ENCODE measurements at regions not wholly inside any gene's neighbourhood (a gene's known extent, or its start where the extent isn't known, plus 50 kb on each side); places are given as distances from the start of the nearest gene placed in this dataset.

DNA sequence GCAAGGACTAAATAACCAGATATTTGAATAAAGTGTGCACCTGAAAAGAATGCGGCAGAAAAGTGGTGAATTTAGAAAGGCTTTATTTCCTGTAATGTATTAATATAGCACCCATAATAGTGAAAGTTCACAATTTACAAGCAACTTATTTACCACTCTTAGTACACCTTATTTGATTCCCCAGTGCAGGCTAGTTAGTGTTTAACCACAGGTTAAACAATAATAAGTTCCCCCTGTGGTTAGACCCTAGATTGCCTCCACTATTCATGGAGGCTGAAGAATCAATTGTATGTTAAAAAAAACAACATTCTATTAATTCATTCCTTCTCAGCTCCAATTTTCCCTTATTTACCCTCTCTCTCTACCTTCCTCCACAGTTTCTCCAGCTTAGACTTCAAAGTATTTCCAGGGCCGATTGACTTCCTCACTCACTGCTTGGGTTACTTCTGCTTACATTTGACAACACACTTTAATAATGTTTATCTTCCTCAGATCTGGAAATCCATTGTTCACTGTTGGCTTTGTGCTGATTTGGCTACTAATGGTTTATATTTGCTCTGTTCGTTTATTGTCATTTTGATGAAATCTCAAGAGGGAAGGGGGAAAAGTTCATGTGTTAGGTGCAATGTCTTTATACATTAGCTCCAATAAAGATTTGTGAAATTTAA, 796.3 kb downstream of the BRINP3 start:
- TF ChIP-seq CTCF (IDR thresholded peaks at IDR 0.05; ENCODE audit: control extremely low read depth, extremely low read depth), result no peak
- peak in 1 of 3 donors; percentile 15 for DNase-seq
- WGBS, 2 donors, result 34 to 48% methylated on average over 3 of the region's 3 CpGs

DNA sequence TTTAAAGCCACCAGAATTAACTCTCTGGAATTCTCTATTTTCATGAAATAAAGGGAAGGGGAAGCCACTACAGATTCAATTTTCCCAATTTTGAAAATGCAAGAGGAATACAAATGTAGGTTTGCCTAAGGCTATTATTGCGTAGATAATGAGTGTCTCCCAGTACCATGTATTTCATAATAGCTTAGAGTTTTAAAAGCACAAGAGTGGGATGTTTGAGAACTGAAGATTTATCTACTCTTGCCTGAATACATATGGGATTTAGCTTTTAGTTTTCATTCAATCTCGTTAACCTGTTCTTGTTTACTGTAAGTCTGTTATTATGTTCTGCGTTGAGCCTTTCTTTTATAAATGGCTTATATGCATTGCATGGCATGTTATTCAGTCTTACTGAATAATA, 795.1 kb downstream of the BRINP3 start:
- ATAC-seq (ENCODE audit: insufficient read depth, low FRiP score) (no peak), DNase-seq (no peak)
- no peak for TF ChIP-seq CTCF (IDR thresholded peaks at IDR 0.05; ENCODE audit: control extremely low read depth, extremely low read depth)
- Histone ChIP-seq H3K9me3 (ENCODE audit: control insufficient read depth in 4 of 4, insufficient read depth in 3 of 4, low read length in 3 of 4) (no peaks in the 10 kb centered on the region), H3K4me1 (ENCODE audit: control insufficient read depth in 5 of 5, insufficient read depth in 5 of 5, low read length in 5 of 5) (no peaks in the 10 kb centered on the region), H3K9ac (ENCODE audit: insufficient read depth in 1 of 2, low read length in 2 of 2) (no peak overlapping the region), H3K27ac (ENCODE audit: low read depth in 1 of 2, low read length in 1 of 2) (no peak overlapping the region), H3K4me3 (no peak overlapping the region), H3K36me3 (ENCODE audit: control insufficient read depth in 4 of 4, insufficient read depth in 4 of 4, low read length in 4 of 4) (no peaks in the 10 kb centered on the region), H3K27me3 (ENCODE audit: control insufficient read depth in 3 of 3, insufficient read depth in 3 of 3, low read length in 2 of 3) (no peaks in the 10 kb centered on the region)
- WGBS, 2 donors, result 83 to 86% methylated on average over 3 of the region's 3 CpGs

More for the DNA sequence above, 796.3 kb downstream of the BRINP3 start:
- Histone ChIP-seq H3K4me3 (no peak overlapping the region), H3K27ac (ENCODE audit: low read depth in 1 of 2, low read length in 1 of 2) (no peak overlapping the region), H3K9ac (ENCODE audit: insufficient read depth in 1 of 2, low read length in 2 of 2) (no peak overlapping the region), H3K27me3 (ENCODE audit: control insufficient read depth in 3 of 3, insufficient read depth in 3 of 3, low read length in 2 of 3) (no peaks in the 10 kb centered on the region), H3K9me3 (ENCODE audit: control insufficient read depth in 4 of 4, insufficient read depth in 3 of 4, low read length in 3 of 4) (no peaks in the 10 kb centered on the region), H3K36me3 (ENCODE audit: control insufficient read depth in 4 of 4, insufficient read depth in 4 of 4, low read length in 4 of 4) (no peaks in the 10 kb centered on the region), H3K4me1 (ENCODE audit: control insufficient read depth in 5 of 5, insufficient read depth in 5 of 5, low read length in 5 of 5) (no peaks in the 10 kb centered on the region)
- no peak for ATAC-seq (ENCODE audit: insufficient read depth, low FRiP score)

DNA sequence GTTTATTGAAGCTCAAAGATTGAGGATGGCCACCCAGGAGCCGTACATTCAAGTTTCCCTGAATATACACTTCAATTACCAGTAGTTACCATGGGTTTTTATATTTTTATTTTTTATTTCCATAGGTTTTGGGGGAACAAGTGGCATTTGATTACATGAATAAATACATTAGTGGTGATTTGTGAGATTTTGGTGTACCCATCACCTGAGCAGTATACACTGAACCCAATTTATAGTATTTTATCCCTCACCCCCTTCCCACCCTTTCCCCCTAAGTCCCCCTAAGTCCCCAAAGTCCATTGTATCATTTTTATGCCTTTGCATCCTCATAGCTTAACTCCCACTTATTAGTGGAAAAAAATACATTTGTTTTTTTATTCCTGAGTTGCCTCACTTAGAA, 791.4 kb downstream of the BRINP3 start:
- H3K4me1 ChIP-seq (ENCODE audit: control insufficient read depth in 5 of 5, insufficient read depth in 5 of 5, low read length in 5 of 5), result no peaks in the 10 kb centered on the region
- H3K27me3 ChIP-seq (ENCODE audit: control insufficient read depth in 3 of 3, insufficient read depth in 3 of 3, low read length in 2 of 3), result no peaks in the 10 kb centered on the region
- DNase-seq (no peak), ATAC-seq (ENCODE audit: insufficient read depth, low FRiP score) (no peak)
- H3K9ac ChIP-seq (ENCODE audit: insufficient read depth in 1 of 2, low read length in 2 of 2), result no peak overlapping the region
- H3K4me3 ChIP-seq, result no peak overlapping the region
- no peak overlapping the region for H3K27ac ChIP-seq (ENCODE audit: low read depth in 1 of 2, low read length in 1 of 2)
- no peak for TF ChIP-seq CTCF (IDR thresholded peaks at IDR 0.05; ENCODE audit: control extremely low read depth, extremely low read depth)
- WGBS, 2 donors, result 89 to 94% methylated on average over 1 of the region's 1 CpG
- no peaks in the 10 kb centered on the region for H3K36me3 ChIP-seq (ENCODE audit: control insufficient read depth in 4 of 4, insufficient read depth in 4 of 4, low read length in 4 of 4)
- H3K9me3 ChIP-seq (ENCODE audit: control insufficient read depth in 4 of 4, insufficient read depth in 3 of 4, low read length in 3 of 4), result no peaks in the 10 kb centered on the region

- peak in 2 of 3 donors; percentile 8 to 24 for DNase-seq
- 78 to 87% methylated on average over 2 of the region's 2 CpGs for WGBS, 2 donors
Measured at GRCh38 chr1:189693140-189693539, 784.5 kb downstream of the BRINP3 start.

More at GRCh38 chr1:189693140-189693539, 784.5 kb downstream of the BRINP3 start:
- Histone ChIP-seq H3K9me3 (ENCODE audit: control insufficient read depth in 4 of 4, insufficient read depth in 3 of 4, low read length in 3 of 4) (peaks cover 0 to 2% (median 0%) of the 10 kb centered on the region in 4 donors), H3K9ac (ENCODE audit: insufficient read depth in 1 of 2, low read length in 2 of 2) (no peak overlapping the region), H3K27me3 (ENCODE audit: control insufficient read depth in 3 of 3, insufficient read depth in 3 of 3, low read length in 2 of 3) (no peaks in the 10 kb centered on the region), H3K4me3 (no peak overlapping the region), H3K27ac (ENCODE audit: low read depth in 1 of 2, low read length in 1 of 2) (no peak overlapping the region), H3K36me3 (ENCODE audit: control insufficient read depth in 4 of 4, insufficient read depth in 4 of 4, low read length in 4 of 4) (no peaks in the 10 kb centered on the region), H3K4me1 (ENCODE audit: control insufficient read depth in 5 of 5, insufficient read depth in 5 of 5, low read length in 5 of 5) (no peaks in the 10 kb centered on the region)
- no peak for ATAC-seq (ENCODE audit: insufficient read depth, low FRiP score)
- no peak for TF ChIP-seq CTCF (IDR thresholded peaks at IDR 0.05; ENCODE audit: control extremely low read depth, extremely low read depth)
